Vagina (tissue), 2 donors: ENCODE measurements at regions not wholly inside any gene's neighbourhood (a gene's known extent, or its start where the extent isn't known, plus 50 kb on each side); places are given as distances from the start of the nearest gene placed in this dataset.

Source experiments
- DNase-seq, 2 donors: peaks; one replicate each; pipeline ENCODE4 v3.0.0-alpha.2; 2017; ENCODE audit errors: extremely low spot score in 2 of 2
- H3K27ac ChIP-seq: fragments of 200-600 bp; sonication (generic); one replicate; pipeline ENCODE4 v1.5.1; 2019
- H3K27me3 ChIP-seq: fragments of 200-600 bp; sonication (generic); one replicate; pipeline ENCODE4 v1.5.1; 2019
- H3K36me3 ChIP-seq, 2 donors: fragments of 200-600 bp; sonication (generic); one replicate each; pipeline ENCODE4 v1.5.1; 2017 to 2019
- H3K4me1 ChIP-seq: fragments of 200-600 bp; sonication (generic); one replicate; pipeline ENCODE4 v1.5.1; 2019
- H3K4me3 ChIP-seq, 2 donors: fragments of 200-600 bp; sonication (generic); 1 replicate in 1 of 2; 2 replicates in 1 of 2; pipeline ENCODE4 v1.5.1; 2016 to 2019
- H3K9me3 ChIP-seq: fragments of 200-600 bp; sonication (generic); one replicate; pipeline ENCODE4 v1.5.1; 2019
- CTCF ChIP-seq, 3 experiments: fragments of 450-650 bp in 2 of 3; fragments of 200-600 bp in 1 of 3; sonication (generic) in 1 of 3; IDR thresholded peaks; one replicate each; pipeline ENCODE4 v1.5.1; 2017 to 2019; ENCODE audit warnings: antibody characterized with exemption in 3 of 3, mild to moderate bottlenecking in 2 of 3, moderate library complexity in 2 of 3
- POLR2A ChIP-seq, 2 donors: fragments of 450-650 bp; IDR thresholded peaks; one replicate each; pipeline ENCODE4 v1.6.1; 2017; ENCODE audit warnings: antibody characterized with exemption in 2 of 2, mild to moderate bottlenecking in 2 of 2, moderate library complexity in 2 of 2
- POLR2AphosphoS5 ChIP-seq, 2 donors: sonication (generic); formaldehyde crosslinking; IDR thresholded peaks; one replicate each; pipeline ENCODE4 v1.9.0; 2017; ENCODE audit warnings: antibody characterized with exemption in 2 of 2, mild to moderate bottlenecking in 2 of 2, low read depth in 1 of 2; ENCODE audit not compliant: insufficient read depth in 1 of 2
- intact Hi-C: fragments of 100-400 bp; cut with DNase I; formaldehyde crosslinking; loops from one replicate; pipeline ENCODE4 v1.15.1; 2023

GRCh38 chr6:6920114-6920986, 187.4 kb upstream of the RREB1 start:
- H3K36me3 ChIP-seq = no peaks in the 10 kb centered on the region
- no peaks in the 10 kb centered on the region for H3K9me3 ChIP-seq
- no peak overlapping the region for H3K4me3 ChIP-seq
- no peaks in the 10 kb centered on the region for H3K27me3 ChIP-seq
- intact Hi-C loops = no loop called here
- no peak overlapping the region for H3K27ac ChIP-seq
- TF ChIP-seq POLR2AphosphoS5 (IDR thresholded peaks at IDR 0.05; ENCODE audit: insufficient read depth in 1 of 2, low read depth in 1 of 2) = no peak
- no peak for TF ChIP-seq POLR2A (IDR thresholded peaks at IDR 0.05)
- TF ChIP-seq CTCF (IDR thresholded peaks at IDR 0.05) = no peak
- peaks cover 13% of the 10 kb centered on the region for H3K4me1 ChIP-seq
- DNase-seq = no peak

- H3K27ac ChIP-seq = no peak overlapping the region
- H3K36me3 ChIP-seq = no peaks in the 10 kb centered on the region
- H3K9me3 ChIP-seq = no peaks in the 10 kb centered on the region
- intact Hi-C loops = no loop called here
- no peak for TF ChIP-seq CTCF (IDR thresholded peaks at IDR 0.05)
- no peak for TF ChIP-seq POLR2AphosphoS5 (IDR thresholded peaks at IDR 0.05; ENCODE audit: insufficient read depth in 1 of 2, low read depth in 1 of 2)
- TF ChIP-seq POLR2A (IDR thresholded peaks at IDR 0.05) = no peak
- no peaks in the 10 kb centered on the region for H3K27me3 ChIP-seq
- no peak for DNase-seq
- peaks cover 9% of the 10 kb centered on the region for H3K4me1 ChIP-seq
- H3K4me3 ChIP-seq = no peak overlapping the region
Observed at GRCh38 chr6:6920987-6921313, 186.8 kb upstream of the RREB1 start.

- no peaks in the 10 kb centered on the region for H3K27me3 ChIP-seq
- H3K36me3 ChIP-seq = no peaks in the 10 kb centered on the region
- DNase-seq = no peak
- no peak for TF ChIP-seq CTCF (IDR thresholded peaks at IDR 0.05)
- TF ChIP-seq POLR2A (IDR thresholded peaks at IDR 0.05) = no peak
- no peak for TF ChIP-seq POLR2AphosphoS5 (IDR thresholded peaks at IDR 0.05; ENCODE audit: insufficient read depth in 1 of 2, low read depth in 1 of 2)
- peaks cover 4% of the 10 kb centered on the region for H3K4me1 ChIP-seq
- H3K27ac ChIP-seq = no peak overlapping the region
- intact Hi-C loops = no loop called here
- no peak overlapping the region for H3K4me3 ChIP-seq
- H3K9me3 ChIP-seq = no peaks in the 10 kb centered on the region
Observed at GRCh38 chr6:6922166-6922565, 185.6 kb upstream of the RREB1 start.

GRCh38 chr6:6923605-6924004, 184.2 kb upstream of the RREB1 start:
- Histone ChIP-seq H3K36me3 (no peaks in the 10 kb centered on the region), H3K4me1 (peaks cover 15% of the 10 kb centered on the region), H3K27me3 (no peaks in the 10 kb centered on the region), H3K27ac (no peak overlapping the region), H3K9me3 (no peaks in the 10 kb centered on the region), H3K4me3 (no peak overlapping the region)
- TF ChIP-seq POLR2AphosphoS5 (IDR thresholded peaks at IDR 0.05; ENCODE audit: insufficient read depth in 1 of 2, low read depth in 1 of 2) = no peak
- TF ChIP-seq CTCF (IDR thresholded peaks at IDR 0.05) = no peak
- no peak for TF ChIP-seq POLR2A (IDR thresholded peaks at IDR 0.05)
- DNase-seq = no peak
- intact Hi-C loops = no loop called here

GRCh38 chr6:6924708-6925107, 183.1 kb upstream of the RREB1 start:
- H3K27me3 ChIP-seq = no peaks in the 10 kb centered on the region
- peaks cover 15% of the 10 kb centered on the region for H3K4me1 ChIP-seq
- intact Hi-C loops = no loop called here
- no peak overlapping the region for H3K27ac ChIP-seq
- DNase-seq = no peak
- H3K36me3 ChIP-seq = no peaks in the 10 kb centered on the region
- H3K4me3 ChIP-seq = no peak overlapping the region
- no peaks in the 10 kb centered on the region for H3K9me3 ChIP-seq
- TF ChIP-seq POLR2AphosphoS5 (IDR thresholded peaks at IDR 0.05; ENCODE audit: insufficient read depth in 1 of 2, low read depth in 1 of 2) (no peak), CTCF (IDR thresholded peaks at IDR 0.05) (no peak), POLR2A (IDR thresholded peaks at IDR 0.05) (no peak)
